Astrocyte of the cerebellum (primary cell): ENCODE measurements at regions not wholly inside any gene's neighbourhood (a gene's known extent, or its start where the extent isn't known, plus 50 kb on each side); places are given as distances from the start of the nearest gene placed in this dataset.

Source experiments
- DNase-seq: peaks from one replicate; pipeline ENCODE4 v3.0.0-alpha.2; 2011; ENCODE audit warnings: low read depth
- H3K4me3 ChIP-seq: 2 replicates; pipeline ENCODE4 v1.5.1; 2011; ENCODE audit warnings: mild to moderate bottlenecking, low read depth, low read length, moderate library complexity
- in situ Hi-C: cut with HindIII; loops from 2 replicates; pipeline ENCODE4 v1.10.0; 2017; ENCODE audit warnings: low sequenced_read_pairs
- TF ChIP-seq, protein P1 (sequence below): IDR thresholded peaks from 2 replicates; pipeline ENCODE4 v1.5.1; 2012; ENCODE audit warnings: low read length, low read depth, moderate library complexity, mild to moderate bottlenecking; ENCODE audit errors: missing control alignments

DNA sequence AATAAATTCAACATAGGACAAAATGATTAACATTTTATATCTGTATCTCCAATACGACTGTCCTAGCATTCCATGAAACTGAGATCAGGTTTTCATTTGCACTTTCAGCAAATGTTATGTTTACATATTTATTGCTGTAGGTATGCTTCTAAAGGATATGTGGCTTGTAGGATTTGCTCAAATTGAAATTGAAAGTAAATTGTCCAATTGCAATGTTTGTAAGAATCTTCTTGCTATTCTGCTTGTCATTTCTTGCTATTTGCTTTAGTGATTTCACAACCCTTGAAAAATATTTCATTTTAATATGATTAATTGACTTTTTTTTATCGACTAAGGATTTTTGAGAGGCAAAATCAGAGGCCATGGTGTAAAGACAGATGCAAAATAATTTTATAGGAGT lies 904.2 kb upstream of the RAG2 start:
- TF ChIP-seq, protein P1, sequence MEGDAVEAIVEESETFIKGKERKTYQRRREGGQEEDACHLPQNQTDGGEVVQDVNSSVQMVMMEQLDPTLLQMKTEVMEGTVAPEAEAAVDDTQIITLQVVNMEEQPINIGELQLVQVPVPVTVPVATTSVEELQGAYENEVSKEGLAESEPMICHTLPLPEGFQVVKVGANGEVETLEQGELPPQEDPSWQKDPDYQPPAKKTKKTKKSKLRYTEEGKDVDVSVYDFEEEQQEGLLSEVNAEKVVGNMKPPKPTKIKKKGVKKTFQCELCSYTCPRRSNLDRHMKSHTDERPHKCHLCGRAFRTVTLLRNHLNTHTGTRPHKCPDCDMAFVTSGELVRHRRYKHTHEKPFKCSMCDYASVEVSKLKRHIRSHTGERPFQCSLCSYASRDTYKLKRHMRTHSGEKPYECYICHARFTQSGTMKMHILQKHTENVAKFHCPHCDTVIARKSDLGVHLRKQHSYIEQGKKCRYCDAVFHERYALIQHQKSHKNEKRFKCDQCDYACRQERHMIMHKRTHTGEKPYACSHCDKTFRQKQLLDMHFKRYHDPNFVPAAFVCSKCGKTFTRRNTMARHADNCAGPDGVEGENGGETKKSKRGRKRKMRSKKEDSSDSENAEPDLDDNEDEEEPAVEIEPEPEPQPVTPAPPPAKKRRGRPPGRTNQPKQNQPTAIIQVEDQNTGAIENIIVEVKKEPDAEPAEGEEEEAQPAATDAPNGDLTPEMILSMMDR = no peak
- no peak for DNase-seq
- no peak overlapping the region for H3K4me3 ChIP-seq
- in situ Hi-C loops = no loop called here

DNA sequence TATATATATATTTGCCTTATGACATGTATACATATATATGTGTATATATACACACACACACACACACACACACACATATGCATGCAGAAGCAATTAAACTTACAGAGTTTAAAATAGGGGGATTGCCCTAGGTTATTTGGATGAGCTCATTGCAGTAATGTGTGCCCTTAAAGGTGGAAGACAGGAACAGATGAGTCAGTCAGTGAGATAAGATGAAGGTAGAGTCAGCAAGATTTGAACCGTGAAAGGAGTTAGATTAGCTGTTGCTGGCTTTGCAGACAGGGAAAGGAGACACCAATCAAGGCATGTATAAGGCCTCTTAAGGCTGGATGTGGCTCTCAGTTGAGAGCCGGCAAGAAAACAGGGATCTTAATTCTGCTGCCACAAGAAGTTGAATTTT lies 902.4 kb upstream of the RAG2 start:
- DNase-seq = no peak
- in situ Hi-C loops = no loop called here
- TF ChIP-seq, protein P1 = no peak
- H3K4me3 ChIP-seq = no peak overlapping the region

DNA sequence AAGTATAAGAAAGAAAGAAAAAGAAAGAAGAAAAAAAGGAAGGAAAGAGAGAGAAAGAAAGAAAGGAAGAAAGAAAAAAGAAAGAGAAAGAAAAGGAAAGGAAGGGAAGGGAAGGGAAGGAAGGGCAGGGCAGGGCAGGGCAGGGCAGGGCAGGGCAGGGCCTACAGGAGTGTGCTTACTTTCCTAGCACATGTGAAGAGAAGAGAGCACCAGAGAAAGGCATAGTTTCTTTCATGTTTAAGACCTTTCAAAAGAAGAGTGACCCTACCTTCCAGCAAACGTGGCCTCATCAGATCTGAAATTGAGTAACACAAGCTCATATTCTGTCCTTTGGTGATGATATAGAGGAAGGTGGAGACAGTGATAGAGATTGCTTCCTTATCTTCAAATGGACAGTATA lies 899.3 kb upstream of the RAG2 start:
- no peak overlapping the region for H3K4me3 ChIP-seq
- in situ Hi-C loops = no loop called here
- TF ChIP-seq, protein P1 = no peak
- no peak for DNase-seq

DNA sequence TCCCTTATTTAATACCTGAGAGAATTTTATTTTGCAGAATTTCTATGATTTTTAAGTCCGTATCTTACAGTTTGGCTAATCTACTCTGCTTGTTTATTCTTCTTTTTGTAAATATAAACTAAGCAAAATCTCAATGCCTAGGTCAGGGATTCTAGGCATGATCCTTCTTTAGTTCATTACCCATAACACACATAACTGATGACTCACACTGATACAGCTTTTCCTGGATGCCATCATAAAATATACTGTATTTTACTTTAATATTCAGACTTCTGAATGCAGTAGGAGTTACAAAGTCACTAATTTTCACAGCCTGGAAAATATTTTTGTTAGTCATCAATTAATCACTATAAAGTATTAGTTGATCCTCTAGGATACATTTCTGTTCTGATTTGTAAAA lies 898.2 kb upstream of the RAG2 start:
- no peak for DNase-seq
- TF ChIP-seq, protein P1 = no peak
- in situ Hi-C loops = no loop called here
- no peak overlapping the region for H3K4me3 ChIP-seq

DNA sequence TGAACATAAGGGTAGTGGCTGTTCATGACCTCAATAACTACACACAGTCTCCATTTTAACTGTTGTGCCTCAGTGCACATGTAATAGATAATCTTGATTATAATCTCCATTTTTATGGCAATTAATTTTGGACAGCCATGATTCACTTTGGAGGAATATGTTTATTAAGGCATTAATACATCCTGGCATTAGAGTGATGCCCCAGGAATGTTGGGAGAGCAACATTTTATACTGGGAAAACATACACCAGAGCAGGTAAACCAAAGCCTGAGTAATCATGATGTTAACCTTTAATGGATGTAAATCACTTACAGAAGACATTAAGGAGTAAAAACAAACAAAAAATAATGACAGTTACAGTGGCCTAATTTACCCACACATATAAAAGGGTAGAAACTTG lies 886.3 kb upstream of the RAG2 start:
- no peak for DNase-seq
- TF ChIP-seq, protein P1 = no peak
- no peak overlapping the region for H3K4me3 ChIP-seq
- in situ Hi-C loops = no loop called here

DNA sequence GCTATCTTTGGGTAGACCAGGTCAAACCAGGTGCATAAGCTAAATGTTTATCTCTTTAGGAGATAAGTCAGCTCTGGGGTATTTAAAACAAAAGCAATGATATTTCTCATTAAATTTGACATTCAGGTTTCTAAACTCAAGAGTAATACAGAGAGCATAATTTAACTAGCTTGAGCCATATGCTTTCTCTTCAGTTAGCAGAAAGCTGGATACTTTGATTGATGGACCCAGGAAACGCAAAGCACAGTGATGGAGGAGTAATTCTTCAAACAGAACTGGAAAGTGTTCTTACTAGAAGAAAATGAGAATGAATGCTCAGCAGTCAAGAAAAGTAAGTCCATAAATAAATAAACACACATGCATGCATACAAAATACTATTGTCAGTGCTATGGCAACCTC lies 885.7 kb upstream of the RAG2 start:
- TF ChIP-seq, protein P1 = no peak

DNA sequence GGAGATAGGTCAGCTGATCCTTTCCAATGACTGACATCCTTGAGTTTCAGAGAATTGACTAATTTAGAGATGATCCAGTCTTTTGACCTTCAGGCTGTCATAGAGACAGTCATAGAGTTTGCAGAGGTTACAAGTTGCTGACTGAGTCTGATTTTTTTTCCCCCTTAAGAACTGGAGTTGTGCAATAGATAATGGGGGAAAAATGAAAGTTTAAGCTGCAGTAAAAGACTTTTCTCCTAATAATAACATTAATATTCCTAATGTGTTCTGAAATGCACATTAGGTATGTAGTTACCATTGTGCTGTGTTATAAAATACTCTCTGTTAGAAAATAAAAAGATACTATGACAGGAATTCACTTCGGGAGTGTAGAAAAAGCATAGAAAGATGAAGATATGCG lies 876.9 kb upstream of the RAG2 start:
- TF ChIP-seq, protein P1 = no peak
- no peak overlapping the region for H3K4me3 ChIP-seq
- in situ Hi-C loops = no loop called here

More for the DNA sequence above, 885.7 kb upstream of the RAG2 start:
- in situ Hi-C loops = no loop called here
- H3K4me3 ChIP-seq = no peak overlapping the region
- DNase-seq = no peak

More for the DNA sequence above, 876.9 kb upstream of the RAG2 start:
- no peak for DNase-seq
